ENCODE measurements at regions not wholly inside any gene's neighbourhood (a gene's known extent, or its start where the extent isn't known, plus 50 kb on each side); places are given as distances from the start of the nearest gene placed in this dataset.

DNA sequence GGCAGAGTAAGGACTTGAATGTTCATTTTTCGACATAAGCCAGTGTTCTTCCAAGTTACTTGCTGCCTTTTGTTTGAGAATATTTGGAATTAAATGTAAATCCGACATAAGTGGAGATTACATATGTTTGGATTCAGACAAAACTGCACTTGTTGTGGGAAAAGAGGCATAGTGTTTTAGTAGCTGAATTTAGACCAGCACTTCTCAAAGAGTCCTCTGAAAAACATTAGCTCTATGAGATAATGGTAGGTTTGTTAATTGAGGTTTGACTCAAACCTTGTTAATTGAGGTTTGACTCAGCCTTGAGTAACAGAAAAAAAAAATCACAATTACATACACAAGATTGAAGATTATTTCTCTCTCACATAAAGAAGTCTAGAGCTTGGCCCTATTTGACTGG, 132.5 kb downstream of the NSUN3 start:
- TF ChIP-seq POLR2AphosphoS5 (IDR thresholded peaks at IDR 0.05; ENCODE audit: borderline replicate concordance, low read depth, low read length) (no peak), EZH2 (IDR thresholded peaks at IDR 0.05) (no peak)

Measured in SK-N-MC (cell line).